Osteocyte (in vitro differentiated cells): ENCODE measurements at regions not wholly inside any gene's neighbourhood (a gene's known extent, or its start where the extent isn't known, plus 50 kb on each side); places are given as distances from the start of the nearest gene placed in this dataset.
A peak's percentile ranks its signal among the peaks of the same experiment; 100 is the strongest.

ENCODE experiments used
- DNase-seq: peaks from one replicate; pipeline ENCODE4 v3.0.0; 2021; ENCODE audit warnings: mixed read lengths; ENCODE audit not compliant: unreplicated experiment; ENCODE audit errors: extremely low spot score
- H3K27ac Mint-ChIP-seq: one replicate; pipeline ENCODE4 v1.8.0; 2021; ENCODE audit warnings: mild to moderate bottlenecking, mixed read lengths; ENCODE audit not compliant: unreplicated experiment
- H3K27me3 Mint-ChIP-seq: one replicate; pipeline ENCODE4 v1.8.0; 2021; ENCODE audit warnings: mixed read lengths; ENCODE audit not compliant: unreplicated experiment
- H3K36me3 Mint-ChIP-seq: one replicate; pipeline ENCODE4 v1.8.0; 2021; ENCODE audit warnings: mixed read lengths; ENCODE audit not compliant: unreplicated experiment
- H3K4me1 Mint-ChIP-seq: one replicate; pipeline ENCODE4 v1.8.0; 2021; ENCODE audit warnings: mixed read lengths; ENCODE audit not compliant: unreplicated experiment
- H3K4me3 Mint-ChIP-seq: one replicate; pipeline ENCODE4 v1.8.0; 2021; ENCODE audit warnings: mild to moderate bottlenecking, moderate library complexity, mixed read lengths; ENCODE audit not compliant: unreplicated experiment
- H3K9me3 Mint-ChIP-seq: one replicate; pipeline ENCODE4 v1.8.0; 2021; ENCODE audit warnings: mixed read lengths; ENCODE audit not compliant: unreplicated experiment
- CTCF ChIP-seq: fragments of 200-600 bp; sonication (generic); IDR thresholded peaks from 2 replicates; pipeline ENCODE4 v1.5.0; 2021; ENCODE audit warnings: antibody characterized with exemption, mild to moderate bottlenecking, moderate library complexity

- TF ChIP-seq CTCF = no peak
- DNase-seq = no peak
- no peaks in the 10 kb centered on the region for H3K36me3 Mint-ChIP-seq
- peaks cover 11% of the 10 kb centered on the region for H3K4me1 Mint-ChIP-seq
- peaks cover 7% of the 10 kb centered on the region for H3K9me3 Mint-ChIP-seq
- H3K4me3 Mint-ChIP-seq = no peak overlapping the region
- H3K27ac Mint-ChIP-seq = no peak overlapping the region
- no peaks in the 10 kb centered on the region for H3K27me3 Mint-ChIP-seq
Measured at GRCh38 chr3:106552351-106553043, 683.7 kb upstream of the CBLB start.

- no peaks in the 10 kb centered on the region for H3K9me3 Mint-ChIP-seq
- no peak overlapping the region for H3K4me3 Mint-ChIP-seq
- TF ChIP-seq CTCF = no peak
- DNase-seq = no peak
- H3K27me3 Mint-ChIP-seq = no peaks in the 10 kb centered on the region
- no peaks in the 10 kb centered on the region for H3K36me3 Mint-ChIP-seq
- H3K4me1 Mint-ChIP-seq = peaks cover 13% of the 10 kb centered on the region
- peak overlapping the region; percentile 0 for H3K27ac Mint-ChIP-seq
Measured at GRCh38 chr3:106560451-106560966, 691.7 kb upstream of the CBLB start.

- TF ChIP-seq CTCF = peak; percentile 19
- H3K4me1 Mint-ChIP-seq = peaks cover 8% of the 10 kb centered on the region
- DNase-seq = no peak
- no peaks in the 10 kb centered on the region for H3K36me3 Mint-ChIP-seq
- no peak overlapping the region for H3K4me3 Mint-ChIP-seq
- H3K9me3 Mint-ChIP-seq = peaks cover 9% of the 10 kb centered on the region
- no peak overlapping the region for H3K27ac Mint-ChIP-seq
- H3K27me3 Mint-ChIP-seq = no peaks in the 10 kb centered on the region
Measured at GRCh38 chr3:106566277-106566676, 697.5 kb upstream of the CBLB start.

- H3K4me1 Mint-ChIP-seq = peaks cover 8% of the 10 kb centered on the region
- H3K27me3 Mint-ChIP-seq = no peaks in the 10 kb centered on the region
- peaks cover 9% of the 10 kb centered on the region for H3K9me3 Mint-ChIP-seq
- no peak overlapping the region for H3K27ac Mint-ChIP-seq
- H3K36me3 Mint-ChIP-seq = no peaks in the 10 kb centered on the region
- no peak overlapping the region for H3K4me3 Mint-ChIP-seq
- no peak for TF ChIP-seq CTCF
- no peak for DNase-seq
Measured at GRCh38 chr3:106570426-106570825, 701.6 kb upstream of the CBLB start.

- DNase-seq = no peak
- H3K9me3 Mint-ChIP-seq = peaks cover 3% of the 10 kb centered on the region
- TF ChIP-seq CTCF = no peak
- H3K27ac Mint-ChIP-seq = no peak overlapping the region
- H3K4me3 Mint-ChIP-seq = no peak overlapping the region
- H3K27me3 Mint-ChIP-seq = no peaks in the 10 kb centered on the region
- H3K36me3 Mint-ChIP-seq = no peaks in the 10 kb centered on the region
- peaks cover 18% of the 10 kb centered on the region for H3K4me1 Mint-ChIP-seq
Measured at GRCh38 chr3:106573605-106574004, 704.8 kb upstream of the CBLB start.
